Osteoblast (primary cell): ENCODE measurements at regions not wholly inside any gene's neighbourhood (a gene's known extent, or its start where the extent isn't known, plus 50 kb on each side); places are given as distances from the start of the nearest gene placed in this dataset.

ENCODE experiments used
- DNase-seq: peaks from one replicate; pipeline ENCODE4 v3.0.0; 2011; ENCODE audit warnings: low spot score, mixed read lengths; ENCODE audit not compliant: insufficient read length; ENCODE audit errors: missing footprints
- H2AFZ ChIP-seq: 2 replicates; pipeline ENCODE4 v1.6.0; 2011; ENCODE audit warnings: mild to moderate bottlenecking, low read length
- H3K27ac ChIP-seq: 2 replicates; pipeline ENCODE4 v1.5.1; 2011; ENCODE audit warnings: mild to moderate bottlenecking, low read depth, low read length, moderate library complexity
- H3K27me3 ChIP-seq: 2 replicates; pipeline ENCODE4 v1.6.0; 2012; ENCODE audit warnings: mild to moderate bottlenecking, control low read depth, inconsistent platforms, low read length, moderate library complexity; ENCODE audit not compliant: insufficient read depth
- H3K36me3 ChIP-seq: 2 replicates; pipeline ENCODE4 v1.5.1; 2011; ENCODE audit warnings: mild to moderate bottlenecking, low read length, control low read depth, moderate library complexity; ENCODE audit not compliant: insufficient read depth
- H3K4me1 ChIP-seq: 2 replicates; pipeline ENCODE4 v1.5.1; 2011; ENCODE audit warnings: mild to moderate bottlenecking, low read length, control low read depth, moderate library complexity; ENCODE audit not compliant: insufficient read depth
- H3K4me2 ChIP-seq: 2 replicates; pipeline ENCODE4 v1.6.0; 2011; ENCODE audit warnings: mild to moderate bottlenecking, low read length; ENCODE audit not compliant: insufficient read depth
- H3K4me3 ChIP-seq: fragments of 200-600 bp; sonication (generic); 3 replicates; pipeline ENCODE4 v1.5.1; 2012; ENCODE audit warnings: mild to moderate bottlenecking, low read length, inconsistent platforms; ENCODE audit not compliant: insufficient read depth
- H3K79me2 ChIP-seq: 2 replicates; pipeline ENCODE4 v1.6.0; 2012; ENCODE audit warnings: mild to moderate bottlenecking, low read length, control low read depth, inconsistent platforms; ENCODE audit not compliant: insufficient read depth
- H3K9me3 ChIP-seq: 2 replicates; pipeline ENCODE4 v1.5.1; 2011; ENCODE audit warnings: low read depth, low read length, control low read depth
- H4K20me1 ChIP-seq: 2 replicates; pipeline ENCODE4 v1.6.0; 2012; ENCODE audit warnings: mild to moderate bottlenecking, low read length, control low read depth; ENCODE audit not compliant: insufficient read depth
- CTCF ChIP-seq: IDR thresholded peaks from 2 replicates; pipeline ENCODE4 v1.5.1; 2011; ENCODE audit warnings: mild to moderate bottlenecking, low read depth, low read length, moderate library complexity; ENCODE audit errors: extremely low read depth

- no peaks in the 10 kb centered on the region for H3K36me3 ChIP-seq
- H2AFZ ChIP-seq: no peak overlapping the region
- no peak overlapping the region for H3K27ac ChIP-seq
- H3K4me3 ChIP-seq: no peak overlapping the region
- no peaks in the 10 kb centered on the region for H3K9me3 ChIP-seq
- H3K27me3 ChIP-seq: peaks cover 13% of the 10 kb centered on the region
- H3K79me2 ChIP-seq: no peaks in the 10 kb centered on the region
- no peak for TF ChIP-seq CTCF
- no peak overlapping the region for H3K4me2 ChIP-seq
- DNase-seq: no peak
- no peaks in the 10 kb centered on the region for H4K20me1 ChIP-seq
- H3K4me1 ChIP-seq: no peaks in the 10 kb centered on the region
These were observed 93.8 kb upstream of the TOP3B start for GRCh38 chr22:22076361-22076760.

- Histone ChIP-seq H3K4me3 (no peak overlapping the region), H3K4me1 (no peaks in the 10 kb centered on the region), H3K27ac (no peak overlapping the region), H2AFZ (no peak overlapping the region), H3K36me3 (no peaks in the 10 kb centered on the region), H4K20me1 (no peaks in the 10 kb centered on the region), H3K4me2 (no peak overlapping the region), H3K27me3 (peaks cover 11% of the 10 kb centered on the region), H3K9me3 (no peaks in the 10 kb centered on the region), H3K79me2 (no peaks in the 10 kb centered on the region)
- no peak for TF ChIP-seq CTCF
- DNase-seq: no peak
These were observed 93.0 kb upstream of the TOP3B start for GRCh38 chr22:22075382-22076163.

DNA sequence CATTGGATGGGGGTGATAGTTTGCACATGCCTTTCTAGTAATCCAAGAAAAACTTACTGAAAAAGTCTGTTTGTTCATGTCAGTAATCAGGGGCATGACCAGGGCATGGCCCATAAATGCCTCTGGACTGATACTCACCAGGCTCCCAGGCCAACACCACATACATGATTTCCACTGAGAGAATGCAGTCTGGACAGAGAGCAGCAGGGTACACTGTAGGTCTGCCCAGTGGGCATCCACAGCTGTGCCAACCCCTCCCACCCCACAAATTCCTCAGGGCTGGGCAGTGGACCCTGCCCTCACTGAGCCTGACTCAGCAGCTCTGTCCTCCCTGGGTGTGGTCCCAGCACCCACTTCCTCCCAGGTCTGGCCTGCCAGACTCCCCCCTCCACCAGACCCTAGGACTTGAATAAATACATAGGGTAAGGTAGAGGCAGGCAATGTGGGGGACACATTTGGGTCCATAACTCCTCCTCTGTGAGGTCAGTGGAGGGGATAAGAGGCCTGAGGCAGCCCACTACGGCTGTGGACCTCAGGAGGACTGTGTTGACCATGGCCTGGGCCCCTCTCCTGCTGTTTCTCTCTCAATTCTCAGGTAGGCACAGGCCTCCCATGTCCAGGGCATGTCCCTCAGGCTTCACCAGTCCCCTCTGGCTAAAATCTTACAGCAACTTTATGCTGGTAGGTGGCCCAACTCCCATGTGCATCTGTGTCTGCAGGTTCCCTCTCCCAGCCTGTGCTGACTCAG, 92.2 kb upstream of the TOP3B start:
- Histone ChIP-seq H3K27me3 (peaks cover 7% of the 10 kb centered on the region), H3K36me3 (no peaks in the 10 kb centered on the region), H3K79me2 (no peaks in the 10 kb centered on the region), H2AFZ (no peak overlapping the region), H3K9me3 (no peaks in the 10 kb centered on the region), H3K4me3 (no peak overlapping the region), H3K27ac (no peak overlapping the region), H3K4me2 (no peak overlapping the region), H3K4me1 (no peaks in the 10 kb centered on the region), H4K20me1 (no peaks in the 10 kb centered on the region)
- no peak for DNase-seq
- TF ChIP-seq CTCF: no peak
